B cell (primary cell): ENCODE measurements at regions not wholly inside any gene's neighbourhood (a gene's known extent, or its start where the extent isn't known, plus 50 kb on each side); places are given as distances from the start of the nearest gene placed in this dataset.

Source experiments
- ATAC-seq: fragments of 200-7000 bp; cut with Tn5 transposase; one replicate; pipeline ENCODE4 v1.10.0; 2021; ENCODE audit warnings: low read depth, mild to moderate bottlenecking, moderate number of reproducible peaks, moderate library complexity
- CTCF ChIA-PET: fragments of 350-600 bp; sonication (Branson Sonifier 250); formaldehyde crosslinking; loops from one replicate; lab custom pipeline; 2021; ENCODE audit warnings: antibody characterized with exemption, inconsistent platforms; lab: Charles Lee
- POLR2A ChIA-PET: fragments of 350-600 bp; sonication (Branson Sonifier 250); formaldehyde crosslinking; loops from one replicate; lab custom pipeline; 2021; ENCODE audit warnings: antibody characterized with exemption; lab: Charles Lee
- DNase-seq: peaks from one replicate; pipeline ENCODE4 v3.0.0; 2013
- H2AFZ ChIP-seq: 2 replicates; pipeline ENCODE4 v1.6.1; 2012; ENCODE audit warnings: mild to moderate bottlenecking, low read depth, low read length; ENCODE audit not compliant: insufficient read depth, poor library complexity, severe bottlenecking
- H3K27ac ChIP-seq, 2 donors: 1 replicate in 1 of 2; 2 replicates in 1 of 2; pipeline ENCODE4 v1.5.1; 2012 to 2013; ENCODE audit warnings: low read length in 2 of 2, mild to moderate bottlenecking in 2 of 2, moderate library complexity in 1 of 2
- H3K27me3 ChIP-seq, 4 experiments: fragments of 200-600 bp in 1 of 4; sonication (generic) in 1 of 4; replicated peaks in 1 of 4; 1 replicate in 2 of 4; 2 replicates in 2 of 4; pipeline versions ENCODE4 v1.6.1 to v1.7.0; 2013 to 2016; ENCODE audit warnings: low read length in 3 of 4, mild to moderate bottlenecking in 2 of 4, mixed read lengths in 1 of 4, moderate library complexity in 1 of 4; ENCODE audit not compliant: insufficient read depth in 4 of 4, control insufficient read depth in 3 of 4; ENCODE audit errors: control extremely low read depth in 1 of 4
- H3K36me3 ChIP-seq, 2 experiments: replicated peaks in 1 of 2; 1 replicate in 1 of 2; 2 replicates in 1 of 2; pipeline versions ENCODE4 v1.6.1 to v1.7.1; 2013; ENCODE audit warnings: low read length in 1 of 2; ENCODE audit not compliant: insufficient read depth in 2 of 2, control insufficient read depth in 1 of 2; ENCODE audit errors: control extremely low read depth in 1 of 2, extremely low read depth in 1 of 2
- H3K4me1 ChIP-seq, 2 donors: fragments of 200-600 bp in 1 of 2; sonication (generic) in 1 of 2; 1 replicate in 1 of 2; 2 replicates in 1 of 2; pipeline versions ENCODE4 v1.5.1 to v1.6.1; 2013 to 2017; ENCODE audit warnings: low read length in 2 of 2; ENCODE audit not compliant: control insufficient read depth in 2 of 2, insufficient read depth in 2 of 2
- H3K4me2 ChIP-seq: replicated peaks from 2 replicates; pipeline ENCODE3; 2012; ENCODE audit warnings: mild to moderate bottlenecking, low read depth, low read length; ENCODE audit not compliant: poor library complexity, severe bottlenecking
- H3K4me3 ChIP-seq, 5 experiments: fragments of 200-600 bp in 1 of 5; sonication (generic) in 1 of 5; 1 replicate in 3 of 5; 2 replicates in 2 of 5; pipeline versions ENCODE4 v1.5.1 to v1.7.0; 2011 to 2016; ENCODE audit warnings: low read length in 4 of 5, mild to moderate bottlenecking in 4 of 5, low read depth in 2 of 5, control low read depth in 1 of 5, moderate library complexity in 1 of 5; ENCODE audit not compliant: insufficient read depth in 1 of 5; ENCODE audit errors: control extremely low read depth in 1 of 5, extremely low read depth in 1 of 5
- H3K79me2 ChIP-seq: fragments of 200-600 bp; sonication (generic); one replicate; pipeline ENCODE4 v1.6.0; 2016; ENCODE audit warnings: low read length; ENCODE audit not compliant: control insufficient read depth, insufficient read depth
- H3K9ac ChIP-seq: fragments of 200-600 bp; sonication (generic); 2 replicates; pipeline ENCODE4 v1.6.1; 2017; ENCODE audit warnings: mild to moderate bottlenecking, low read length, moderate library complexity
- H3K9me3 ChIP-seq, 3 donors: one replicate each; pipeline versions ENCODE4 v1.6.1 to v1.7.1; 2013; ENCODE audit warnings: low read length in 2 of 3; ENCODE audit not compliant: control insufficient read depth in 2 of 3, insufficient read depth in 1 of 3; ENCODE audit errors: control extremely low read depth in 1 of 3
- H4K20me1 ChIP-seq: 2 replicates; pipeline ENCODE4 v1.6.0; 2012; ENCODE audit warnings: mild to moderate bottlenecking, low read length; ENCODE audit not compliant: insufficient read depth, control insufficient read depth, poor library complexity, severe bottlenecking
- H3K27ac Mint-ChIP-seq: one replicate; pipeline ENCODE4 v1.8.0; 2021; ENCODE audit warnings: mixed read lengths
- H3K27me3 Mint-ChIP-seq: one replicate; pipeline ENCODE4 v1.8.0; 2021; ENCODE audit warnings: mixed read lengths
- H3K4me1 Mint-ChIP-seq: one replicate; pipeline ENCODE4 v1.8.0; 2021; ENCODE audit warnings: mixed read lengths
- H3K4me3 Mint-ChIP-seq: one replicate; pipeline ENCODE4 v1.8.0; 2021; ENCODE audit warnings: mixed read lengths
- H3K9me3 Mint-ChIP-seq: one replicate; pipeline ENCODE4 v1.8.0; 2022; ENCODE audit warnings: mixed read lengths; ENCODE audit not compliant: insufficient read depth
- CTCF ChIP-seq: fragments of 200-600 bp; IDR thresholded peaks from one replicate; pipeline ENCODE4 v1.8.0; 2022; ENCODE audit warnings: antibody characterized with exemption, mild to moderate bottlenecking
- EZH2 ChIP-seq: IDR thresholded peaks from 2 replicates; pipeline ENCODE4 v1.6.1; 2012; ENCODE audit warnings: borderline replicate concordance, low read depth, mild to moderate bottlenecking, moderate library complexity, low read length; ENCODE audit not compliant: insufficient read depth, poor library complexity, severe bottlenecking
- WGBS: methylation state at CpG from one replicate; pipeline ENCODE4 v1.1.5; 2013; ENCODE audit warnings: missing lambda C conversion rate; ENCODE audit not compliant: insufficient coverage; 5-methylcytosine and 5-hydroxymethylcytosine counted together
- intact Hi-C: fragments of 100-400 bp; cut with micrococcal nuclease; formaldehyde crosslinking; loops from one replicate; pipeline ENCODE4 v1.10.0; 2022

- Histone ChIP-seq H3K9ac (peak overlapping the region; percentile 51), H3K27me3 (no peaks in the 10 kb centered on the region), H3K4me3 (peak overlapping the region in 1 of 5 experiments; percentile 34), H3K36me3 (no peaks in the 10 kb centered on the region), H3K4me2 (peak overlapping the region; percentile 58), H2AFZ (peak overlapping the region; percentile 78), H3K27ac (peak overlapping the region; percentile 45 to 82), H3K9me3 (peaks cover 0 to 6% (median 0%) of the 10 kb centered on the region in 3 donors), H3K4me1 (peaks cover 59 to 64% of the 10 kb centered on the region in 2 donors), H4K20me1 (no peaks in the 10 kb centered on the region), H3K79me2 (no peaks in the 10 kb centered on the region)
- H3K4me1 Mint-ChIP-seq, result peaks cover 57% of the 10 kb centered on the region
- intact Hi-C loops, result loop anchor here (5.0 kb wide), 2 partner anchors 39 to 46 kb away; no protein-coding TSS in a partner anchor
- DNase-seq (peak; percentile 10), ATAC-seq (no peak)
- WGBS, result 77% methylated on average over 4 of the region's 6 CpGs
- TF ChIP-seq EZH2 (no peak), CTCF (no peak)
- H3K9me3 Mint-ChIP-seq, result peaks cover 2% of the 10 kb centered on the region
- H3K27me3 Mint-ChIP-seq, result no peaks in the 10 kb centered on the region
- peak overlapping the region; percentile 73 for H3K27ac Mint-ChIP-seq
- H3K4me3 Mint-ChIP-seq, result peak overlapping the region; percentile 33
- POLR2A ChIA-PET, result no interaction called here
- CTCF ChIA-PET, result interaction anchor here (1.1 to 2.1 kb wide), 3 partner anchors 9 to 283 kb away, joined by 3 to 6 read pairs (median 4); no protein-coding TSS in a partner anchor
Observed at GRCh38 chr12:93136253-93137055, 207.4 kb upstream of the EEA1 start.
